A549 (cell line): ENCODE measurements at regions not wholly inside any gene's neighbourhood (a gene's known extent, or its start where the extent isn't known, plus 50 kb on each side); places are given as distances from the start of the nearest gene placed in this dataset.

Experiments
- CEBPB ChIP-seq, 2 experiments: fragments of >200 bp in 1 of 2; sonication (Bioruptor Twin) in 1 of 2; formaldehyde crosslinking in 1 of 2; IDR thresholded peaks; 2 replicates each; pipeline ENCODE4 v1.6.1; 2012 to 2016
- POLR2A ChIP-seq: IDR thresholded peaks from 2 replicates; pipeline ENCODE4 v1.6.1; 2012; ENCODE audit warnings: mild to moderate bottlenecking, low read length
- POLR2AphosphoS2 ChIP-seq: conservative IDR thresholded peaks from 2 replicates; pipeline ENCODE4 v1.6.1; 2012; ENCODE audit warnings: low read length, improper control_type of control experiment, inconsistent platforms
- RARB ChIP-seq: fragments of 250-450 bp; sonication (Bioruptor Pico); IDR thresholded peaks from 2 replicates; pipeline ENCODE4 v1.8.0; 2021; ENCODE audit warnings: mild to moderate bottlenecking, moderate library complexity
- TF ChIP-seq, protein P1 (sequence below): fragments of >200 bp; sonication (Bioruptor Twin); formaldehyde crosslinking; IDR thresholded peaks from 3 replicates; pipeline ENCODE4 v1.5.1; 2016

DNA sequence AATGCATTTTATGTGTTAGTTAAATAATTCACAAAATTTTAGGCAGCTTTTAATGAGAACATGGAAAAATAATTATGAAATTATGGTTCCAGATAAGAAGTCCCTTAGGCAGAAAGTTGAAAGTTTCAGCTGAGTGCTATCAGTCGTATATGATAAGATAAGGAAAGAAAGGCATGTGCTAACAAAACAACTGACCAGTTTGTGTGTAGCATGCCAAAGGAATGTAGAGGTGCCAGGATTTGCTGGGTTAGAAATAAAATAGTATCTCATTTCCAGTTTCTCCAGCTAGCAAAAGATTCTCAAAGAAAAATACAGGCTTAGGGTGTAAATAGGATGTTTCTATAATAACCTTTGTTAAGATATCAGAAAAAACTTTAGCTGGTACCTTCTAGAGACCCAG lies 1044.5 kb upstream of the CDH8 start:
- TF ChIP-seq POLR2A (no peak), RARB (CRISPR knock-in tag) (no peak), POLR2AphosphoS2 (no peak), CEBPB (IDR thresholded peaks at IDR 0.05) (no peak)
- TF ChIP-seq, protein P1, sequence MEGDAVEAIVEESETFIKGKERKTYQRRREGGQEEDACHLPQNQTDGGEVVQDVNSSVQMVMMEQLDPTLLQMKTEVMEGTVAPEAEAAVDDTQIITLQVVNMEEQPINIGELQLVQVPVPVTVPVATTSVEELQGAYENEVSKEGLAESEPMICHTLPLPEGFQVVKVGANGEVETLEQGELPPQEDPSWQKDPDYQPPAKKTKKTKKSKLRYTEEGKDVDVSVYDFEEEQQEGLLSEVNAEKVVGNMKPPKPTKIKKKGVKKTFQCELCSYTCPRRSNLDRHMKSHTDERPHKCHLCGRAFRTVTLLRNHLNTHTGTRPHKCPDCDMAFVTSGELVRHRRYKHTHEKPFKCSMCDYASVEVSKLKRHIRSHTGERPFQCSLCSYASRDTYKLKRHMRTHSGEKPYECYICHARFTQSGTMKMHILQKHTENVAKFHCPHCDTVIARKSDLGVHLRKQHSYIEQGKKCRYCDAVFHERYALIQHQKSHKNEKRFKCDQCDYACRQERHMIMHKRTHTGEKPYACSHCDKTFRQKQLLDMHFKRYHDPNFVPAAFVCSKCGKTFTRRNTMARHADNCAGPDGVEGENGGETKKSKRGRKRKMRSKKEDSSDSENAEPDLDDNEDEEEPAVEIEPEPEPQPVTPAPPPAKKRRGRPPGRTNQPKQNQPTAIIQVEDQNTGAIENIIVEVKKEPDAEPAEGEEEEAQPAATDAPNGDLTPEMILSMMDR = no peak
